GM23338 (cell line): ENCODE measurements at regions not wholly inside any gene's neighbourhood (a gene's known extent, or its start where the extent isn't known, plus 50 kb on each side); places are given as distances from the start of the nearest gene placed in this dataset.

ENCODE experiments used
- CREB1 ChIP-seq: fragments of 250-450 bp; sonication (Bioruptor Pico); IDR thresholded peaks from 2 replicates; pipeline ENCODE4 v1.5.0; 2020; ENCODE audit warnings: low read depth, mild to moderate bottlenecking, moderate library complexity
- EZH2 ChIP-seq: fragments of 200-600 bp; sonication (generic); IDR thresholded peaks from one replicate; pipeline ENCODE4 v1.8.0; 2017; ENCODE audit warnings: antibody characterized with exemption, mild to moderate bottlenecking, low read depth; ENCODE audit not compliant: unreplicated experiment
- EZH2phosphoT487 ChIP-seq: fragments of 200-600 bp; sonication (generic); IDR thresholded peaks from one replicate; pipeline ENCODE4 v1.8.1; 2018; ENCODE audit warnings: antibody characterized with exemption; ENCODE audit not compliant: unreplicated experiment
- JUNB ChIP-seq: IDR thresholded peaks from one replicate; pipeline ENCODE4 v1.6.1; 2016; ENCODE audit warnings: antibody characterized with exemption; ENCODE audit not compliant: unreplicated experiment
- POLR2AphosphoS5 ChIP-seq: IDR thresholded peaks from 2 replicates; pipeline ENCODE4 v1.6.1; 2016; ENCODE audit warnings: antibody characterized with exemption, low read depth
- TF ChIP-seq, protein P1 (sequence below), 2 experiments: fragments of 200-600 bp in 1 of 2; sonication (generic) in 1 of 2; conservative IDR thresholded peaks; 2 replicates each; pipeline versions ENCODE4 v1.5.1 to v1.6.1; 2016 to 2017; ENCODE audit warnings: antibody characterized with exemption in 2 of 2, low read depth in 2 of 2, mild to moderate bottlenecking in 2 of 2, moderate library complexity in 1 of 2
- TF ChIP-seq, protein P2 (sequence below): IDR thresholded peaks from 2 replicates; pipeline ENCODE4 v1.6.1; 2016; ENCODE audit warnings: antibody characterized with exemption

GRCh38 chr12:131315601-131316000, 361.9 kb downstream of the ADGRD1 start:
- TF ChIP-seq, protein P1, sequence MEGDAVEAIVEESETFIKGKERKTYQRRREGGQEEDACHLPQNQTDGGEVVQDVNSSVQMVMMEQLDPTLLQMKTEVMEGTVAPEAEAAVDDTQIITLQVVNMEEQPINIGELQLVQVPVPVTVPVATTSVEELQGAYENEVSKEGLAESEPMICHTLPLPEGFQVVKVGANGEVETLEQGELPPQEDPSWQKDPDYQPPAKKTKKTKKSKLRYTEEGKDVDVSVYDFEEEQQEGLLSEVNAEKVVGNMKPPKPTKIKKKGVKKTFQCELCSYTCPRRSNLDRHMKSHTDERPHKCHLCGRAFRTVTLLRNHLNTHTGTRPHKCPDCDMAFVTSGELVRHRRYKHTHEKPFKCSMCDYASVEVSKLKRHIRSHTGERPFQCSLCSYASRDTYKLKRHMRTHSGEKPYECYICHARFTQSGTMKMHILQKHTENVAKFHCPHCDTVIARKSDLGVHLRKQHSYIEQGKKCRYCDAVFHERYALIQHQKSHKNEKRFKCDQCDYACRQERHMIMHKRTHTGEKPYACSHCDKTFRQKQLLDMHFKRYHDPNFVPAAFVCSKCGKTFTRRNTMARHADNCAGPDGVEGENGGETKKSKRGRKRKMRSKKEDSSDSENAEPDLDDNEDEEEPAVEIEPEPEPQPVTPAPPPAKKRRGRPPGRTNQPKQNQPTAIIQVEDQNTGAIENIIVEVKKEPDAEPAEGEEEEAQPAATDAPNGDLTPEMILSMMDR (conservative IDR thresholded peaks at IDR 0.05; ENCODE audit: low read depth in 2 of 2): peak; percentile 12 to 50; a peak in 2 of 4 replicates
- TF ChIP-seq EZH2phosphoT487 (no peak), POLR2AphosphoS5 (no peak), EZH2 (no peak), CREB1 (no peak), JUNB (no peak)
- TF ChIP-seq, protein P2, sequence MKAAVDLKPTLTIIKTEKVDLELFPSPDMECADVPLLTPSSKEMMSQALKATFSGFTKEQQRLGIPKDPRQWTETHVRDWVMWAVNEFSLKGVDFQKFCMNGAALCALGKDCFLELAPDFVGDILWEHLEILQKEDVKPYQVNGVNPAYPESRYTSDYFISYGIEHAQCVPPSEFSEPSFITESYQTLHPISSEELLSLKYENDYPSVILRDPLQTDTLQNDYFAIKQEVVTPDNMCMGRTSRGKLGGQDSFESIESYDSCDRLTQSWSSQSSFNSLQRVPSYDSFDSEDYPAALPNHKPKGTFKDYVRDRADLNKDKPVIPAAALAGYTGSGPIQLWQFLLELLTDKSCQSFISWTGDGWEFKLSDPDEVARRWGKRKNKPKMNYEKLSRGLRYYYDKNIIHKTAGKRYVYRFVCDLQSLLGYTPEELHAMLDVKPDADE: no peak
